ENCODE measurements at regions not wholly inside any gene's neighbourhood (a gene's known extent, or its start where the extent isn't known, plus 50 kb on each side); places are given as distances from the start of the nearest gene placed in this dataset.

GRCh38 chr15:31235311-31236183 lies 91.1 kb upstream of the KLF13 start:
- DNase-seq (ENCODE audit: low spot score): no peak
- intact Hi-C loops (cut with DNase I): no loop called here
- no peaks in the 10 kb centered on the region for H3K9me3 ChIP-seq

GRCh38 chr15:31236184-31237042 lies 90.2 kb upstream of the KLF13 start:
- TF ChIP-seq POLR2A (IDR thresholded peaks at IDR 0.05): no peak
- peak; percentile 33 for TF ChIP-seq POLR2AphosphoS5 (IDR thresholded peaks at IDR 0.05)
- Histone ChIP-seq H3K36me3 (no peaks in the 10 kb centered on the region), H3K4me1 (replicated peaks) (no peaks in the 10 kb centered on the region), H3K27me3 (replicated peaks; ENCODE audit: insufficient read depth) (no peaks in the 10 kb centered on the region), H3K27ac (peak overlapping the region; percentile 7 to 14), H3K4me3 (no peak overlapping the region), H3K9me3 (no peaks in the 10 kb centered on the region)
- WGBS: 28% methylated on average over 19 of the region's 19 CpGs
- intact Hi-C loops (cut with DNase I): no loop called here
- peak; percentile 23 for DNase-seq (ENCODE audit: low spot score)

More at GRCh38 chr15:31235311-31236183, 91.1 kb upstream of the KLF13 start:
- H3K4me1 ChIP-seq (replicated peaks): no peaks in the 10 kb centered on the region
- no peaks in the 10 kb centered on the region for H3K36me3 ChIP-seq
- peak overlapping the region; percentile 7 to 14 for H3K27ac ChIP-seq
- 71% methylated on average over 20 of the region's 20 CpGs for WGBS
- H3K27me3 ChIP-seq (replicated peaks; ENCODE audit: insufficient read depth): no peaks in the 10 kb centered on the region
- TF ChIP-seq POLR2A (IDR thresholded peaks at IDR 0.05): no peak
- no peak for TF ChIP-seq POLR2AphosphoS5 (IDR thresholded peaks at IDR 0.05)
- no peak for TF ChIP-seq CTCF (IDR thresholded peaks at IDR 0.05)
- H3K4me3 ChIP-seq: no peak overlapping the region

GRCh38 chr15:31237043-31237324 lies 89.7 kb upstream of the KLF13 start:
- no peaks in the 10 kb centered on the region for H3K9me3 ChIP-seq
- intact Hi-C loops (cut with DNase I): no loop called here
- no peaks in the 10 kb centered on the region for H3K4me1 ChIP-seq (replicated peaks)
- 96% methylated on average over 3 of the region's 3 CpGs for WGBS
- no peaks in the 10 kb centered on the region for H3K36me3 ChIP-seq
- H3K4me3 ChIP-seq: no peak overlapping the region
- H3K27ac ChIP-seq: no peak overlapping the region
- DNase-seq (ENCODE audit: low spot score): no peak
- no peak for TF ChIP-seq POLR2AphosphoS5 (IDR thresholded peaks at IDR 0.05)
- no peak for TF ChIP-seq CTCF (IDR thresholded peaks at IDR 0.05)
- H3K27me3 ChIP-seq (replicated peaks; ENCODE audit: insufficient read depth): no peaks in the 10 kb centered on the region

- Histone ChIP-seq H3K27me3 (replicated peaks; ENCODE audit: insufficient read depth) (no peaks in the 10 kb centered on the region), H3K4me1 (replicated peaks) (no peaks in the 10 kb centered on the region), H3K27ac (no peak overlapping the region), H3K36me3 (no peaks in the 10 kb centered on the region), H3K4me3 (no peak overlapping the region), H3K9me3 (no peaks in the 10 kb centered on the region)
- intact Hi-C loops (cut with DNase I): no loop called here
- TF ChIP-seq POLR2A (IDR thresholded peaks at IDR 0.05) (no peak), POLR2AphosphoS5 (IDR thresholded peaks at IDR 0.05) (no peak), CTCF (IDR thresholded peaks at IDR 0.05) (no peak)
- WGBS: 93% methylated on average over 1 of the region's 1 CpG
- DNase-seq (ENCODE audit: low spot score): no peak
Measured at GRCh38 chr15:31238906-31239305, 87.7 kb upstream of the KLF13 start.

GRCh38 chr15:31239409-31239808 lies 87.2 kb upstream of the KLF13 start:
- WGBS: 81% methylated on average over 4 of the region's 4 CpGs
- TF ChIP-seq POLR2A (IDR thresholded peaks at IDR 0.05): no peak
- no peak for TF ChIP-seq POLR2AphosphoS5 (IDR thresholded peaks at IDR 0.05)
- no peak for TF ChIP-seq CTCF (IDR thresholded peaks at IDR 0.05)

More at GRCh38 chr15:31239409-31239808, 87.2 kb upstream of the KLF13 start:
- DNase-seq (ENCODE audit: low spot score): no peak
- H3K27me3 ChIP-seq (replicated peaks; ENCODE audit: insufficient read depth): no peaks in the 10 kb centered on the region
- H3K4me1 ChIP-seq (replicated peaks): no peaks in the 10 kb centered on the region
- intact Hi-C loops (cut with DNase I): no loop called here
- H3K4me3 ChIP-seq: no peak overlapping the region
- no peak overlapping the region for H3K27ac ChIP-seq
- no peaks in the 10 kb centered on the region for H3K9me3 ChIP-seq
- H3K36me3 ChIP-seq: no peaks in the 10 kb centered on the region

Measured in prostate gland (tissue), 2 donors.